Thoracic aorta (tissue), 2 donors: ENCODE measurements at regions not wholly inside any gene's neighbourhood (a gene's known extent, or its start where the extent isn't known, plus 50 kb on each side); places are given as distances from the start of the nearest gene placed in this dataset.

Source experiments
- ATAC-seq: fragments of 150-250 bp; one replicate; pipeline ENCODE4 v1.8.0; 2017; ENCODE audit warnings: low read depth; ENCODE audit not compliant: insufficient number of reproducible peaks, low FRiP score
- DNase-seq: peaks from one replicate; pipeline ENCODE4 v3.0.0-alpha.2; 2020; ENCODE audit warnings: low spot score
- H3K27ac ChIP-seq, 2 donors: fragments of 200-600 bp; sonication (generic); 1 replicate in 1 of 2; 2 replicates in 1 of 2; pipeline ENCODE4 v1.5.1; 2016; ENCODE audit warnings: mild to moderate bottlenecking in 2 of 2, moderate library complexity in 2 of 2
- H3K27me3 ChIP-seq: fragments of 200-600 bp; sonication (generic); replicated peaks from 2 replicates; pipeline ENCODE4 v1.6.0; 2016; ENCODE audit warnings: mild to moderate bottlenecking; ENCODE audit not compliant: insufficient read depth
- H3K36me3 ChIP-seq: fragments of 200-600 bp; sonication (generic); one replicate; pipeline ENCODE4 v1.5.1; 2016
- H3K4me1 ChIP-seq, 2 donors: fragments of 200-600 bp; sonication (generic); 1 replicate in 1 of 2; 2 replicates in 1 of 2; pipeline versions ENCODE4 v1.5.1 to v1.6.0; 2016; ENCODE audit warnings: low read depth in 2 of 2, mild to moderate bottlenecking in 1 of 2; ENCODE audit not compliant: control insufficient read depth in 1 of 2
- H3K4me3 ChIP-seq: fragments of 200-600 bp; sonication (generic); 2 replicates; pipeline ENCODE4 v1.5.1; 2016; ENCODE audit warnings: mild to moderate bottlenecking
- H3K9me3 ChIP-seq: fragments of 200-600 bp; sonication (generic); 2 replicates; pipeline ENCODE4 v1.5.1; 2016
- CTCF ChIP-seq: fragments of 200-600 bp; sonication (generic); IDR thresholded peaks from one replicate; pipeline ENCODE4 v1.5.1; 2019; ENCODE audit warnings: antibody characterized with exemption

GRCh38 chrX:799808-800207, 169.2 kb downstream of the SHOX start:
- no peak for ATAC-seq
- no peaks in the 10 kb centered on the region for H3K4me1 ChIP-seq
- H3K4me3 ChIP-seq = no peak overlapping the region
- TF ChIP-seq CTCF = no peak
- H3K27ac ChIP-seq = no peak overlapping the region
- no peak for DNase-seq
- no peaks in the 10 kb centered on the region for H3K9me3 ChIP-seq
- H3K36me3 ChIP-seq = no peaks in the 10 kb centered on the region
- no peaks in the 10 kb centered on the region for H3K27me3 ChIP-seq

GRCh38 chrX:794311-794710, 163.7 kb downstream of the SHOX start:
- Histone ChIP-seq H3K4me3 (no peak overlapping the region), H3K27ac (no peak overlapping the region), H3K9me3 (no peaks in the 10 kb centered on the region), H3K36me3 (no peaks in the 10 kb centered on the region), H3K4me1 (no peaks in the 10 kb centered on the region), H3K27me3 (no peaks in the 10 kb centered on the region)
- no peak for ATAC-seq
- TF ChIP-seq CTCF = no peak
- DNase-seq = no peak

GRCh38 chrX:793216-793770, 162.7 kb downstream of the SHOX start:
- H3K4me1 ChIP-seq = no peaks in the 10 kb centered on the region
- H3K27ac ChIP-seq = no peak overlapping the region
- no peaks in the 10 kb centered on the region for H3K27me3 ChIP-seq
- no peak for TF ChIP-seq CTCF
- no peaks in the 10 kb centered on the region for H3K9me3 ChIP-seq
- no peak for ATAC-seq
- no peak for DNase-seq
- no peaks in the 10 kb centered on the region for H3K36me3 ChIP-seq
- no peak overlapping the region for H3K4me3 ChIP-seq

- Histone ChIP-seq H3K4me3 (no peak overlapping the region), H3K27ac (no peak overlapping the region)
- no peak for ATAC-seq
These were observed 161.0 kb downstream of the SHOX start for GRCh38 chrX:791479-792034.

GRCh38 chrX:790783-791360, 160.3 kb downstream of the SHOX start:
- H3K4me1 ChIP-seq = no peaks in the 10 kb centered on the region
- no peak for TF ChIP-seq CTCF
- H3K36me3 ChIP-seq = no peaks in the 10 kb centered on the region
- H3K27me3 ChIP-seq = no peaks in the 10 kb centered on the region
- DNase-seq (no peak), ATAC-seq (no peak)
- H3K27ac ChIP-seq = no peak overlapping the region
- H3K4me3 ChIP-seq = no peak overlapping the region
- no peaks in the 10 kb centered on the region for H3K9me3 ChIP-seq

More at GRCh38 chrX:791479-792034, 161.0 kb downstream of the SHOX start:
- no peaks in the 10 kb centered on the region for H3K36me3 ChIP-seq
- H3K9me3 ChIP-seq = no peaks in the 10 kb centered on the region
- no peak for TF ChIP-seq CTCF
- H3K4me1 ChIP-seq = no peaks in the 10 kb centered on the region
- DNase-seq = no peak
- no peaks in the 10 kb centered on the region for H3K27me3 ChIP-seq
